GM23338 (cell line): ENCODE measurements at regions not wholly inside any gene's neighbourhood (a gene's known extent, or its start where the extent isn't known, plus 50 kb on each side); places are given as distances from the start of the nearest gene placed in this dataset.

ENCODE experiments used
- ATAC-seq: fragments of 200-7000 bp; cut with Tn5 transposase; 3 replicates; pipeline ENCODE4 v1.9.1; 2020
- DNase-seq: peaks from one replicate; pipeline ENCODE4 v3.0.0-alpha.2; 2015; ENCODE audit warnings: low spot score
- H2AFZ ChIP-seq: fragments of 200-600 bp; sonication (generic); 2 replicates; pipeline ENCODE4 v1.8.0; 2016; ENCODE audit warnings: antibody characterized with exemption, mild to moderate bottlenecking, moderate library complexity
- H3F3A ChIP-seq: fragments of 200-600 bp; sonication (generic); replicated peaks from 2 replicates; pipeline ENCODE4 v1.8.0; 2017; ENCODE audit warnings: antibody characterized with exemption, mixed run types, low read depth
- H3K27ac ChIP-seq: fragments of 200-600 bp; sonication (generic); 2 replicates; pipeline ENCODE4 v1.6.1; 2016; ENCODE audit warnings: low read depth
- H3K27me3 ChIP-seq: fragments of 200-600 bp; sonication (generic); 2 replicates; pipeline ENCODE4 v1.8.0; 2016; ENCODE audit warnings: mild to moderate bottlenecking, mixed run types, moderate library complexity; ENCODE audit not compliant: insufficient read depth
- H3K36me3 ChIP-seq: fragments of 200-600 bp; sonication (generic); 2 replicates; pipeline ENCODE4 v1.8.0; 2016; ENCODE audit warnings: mild to moderate bottlenecking; ENCODE audit not compliant: insufficient read depth
- H3K4me1 ChIP-seq: fragments of 200-600 bp; sonication (generic); 2 replicates; pipeline ENCODE4 v1.8.0; 2016; ENCODE audit warnings: mild to moderate bottlenecking, moderate library complexity; ENCODE audit not compliant: insufficient read depth
- H3K4me2 ChIP-seq: fragments of 200-600 bp; sonication (generic); 2 replicates; pipeline ENCODE4 v1.7.1; 2017; ENCODE audit warnings: mixed run types
- H3K4me3 ChIP-seq: fragments of 200-600 bp; sonication (generic); 2 replicates; pipeline ENCODE4 v1.6.1; 2016; ENCODE audit warnings: mixed run types
- H3K79me2 ChIP-seq: fragments of 200-600 bp; sonication (generic); replicated peaks from 2 replicates; pipeline ENCODE4 v1.8.0; 2017; ENCODE audit warnings: mild to moderate bottlenecking; ENCODE audit not compliant: insufficient read depth
- H3K9me2 ChIP-seq: fragments of 200-600 bp; sonication (generic); 2 replicates; pipeline ENCODE4 v1.8.0; 2017; ENCODE audit not compliant: insufficient read depth
- H4K20me1 ChIP-seq: fragments of 200-600 bp; sonication (generic); replicated peaks from 2 replicates; pipeline ENCODE4 v1.8.0; 2017; ENCODE audit warnings: mild to moderate bottlenecking; ENCODE audit not compliant: insufficient read depth
- H3K27ac Mint-ChIP-seq: 2 replicates; pipeline ENCODE4 v1.8.0; 2020; ENCODE audit warnings: inconsistent platforms, mild to moderate bottlenecking, moderate library complexity, mixed read lengths
- H3K27me3 Mint-ChIP-seq: 3 replicates; pipeline ENCODE4 v1.8.0; 2022; ENCODE audit warnings: low read depth, mild to moderate bottlenecking, moderate library complexity, mixed read lengths, inconsistent platforms; ENCODE audit not compliant: insufficient read depth, poor library complexity
- H3K36me3 Mint-ChIP-seq: 3 replicates; pipeline ENCODE4 v1.8.0; 2021; ENCODE audit warnings: low read depth, mild to moderate bottlenecking, inconsistent platforms, moderate library complexity, mixed read lengths
- H3K4me1 Mint-ChIP-seq: 3 replicates; pipeline ENCODE4 v1.8.0; 2020; ENCODE audit warnings: mild to moderate bottlenecking, inconsistent platforms, mixed read lengths
- H3K4me3 Mint-ChIP-seq: 3 replicates; pipeline ENCODE4 v1.8.0; 2021; ENCODE audit warnings: moderate library complexity, mild to moderate bottlenecking, inconsistent platforms, mixed read lengths
- H3K9me3 Mint-ChIP-seq: 3 replicates; pipeline ENCODE4 v1.8.0; 2020; ENCODE audit warnings: moderate library complexity, mild to moderate bottlenecking, inconsistent platforms, mixed read lengths
- EZH2 ChIP-seq: fragments of 200-600 bp; sonication (generic); IDR thresholded peaks from one replicate; pipeline ENCODE4 v1.8.0; 2017; ENCODE audit warnings: antibody characterized with exemption, mild to moderate bottlenecking, low read depth; ENCODE audit not compliant: unreplicated experiment
- EZH2phosphoT487 ChIP-seq: fragments of 200-600 bp; sonication (generic); IDR thresholded peaks from one replicate; pipeline ENCODE4 v1.8.1; 2018; ENCODE audit warnings: antibody characterized with exemption; ENCODE audit not compliant: unreplicated experiment
- JUNB ChIP-seq: IDR thresholded peaks from one replicate; pipeline ENCODE4 v1.6.1; 2016; ENCODE audit warnings: antibody characterized with exemption; ENCODE audit not compliant: unreplicated experiment
- NANOG ChIP-seq: IDR thresholded peaks from 2 replicates; pipeline ENCODE4 v1.6.1; 2016; ENCODE audit warnings: antibody characterized with exemption, borderline replicate concordance
- POLR2AphosphoS5 ChIP-seq: IDR thresholded peaks from 2 replicates; pipeline ENCODE4 v1.6.1; 2016; ENCODE audit warnings: antibody characterized with exemption, low read depth
- STAT1 ChIP-seq: IDR thresholded peaks from one replicate; pipeline ENCODE4 v1.6.1; 2016; ENCODE audit warnings: antibody characterized with exemption; ENCODE audit not compliant: unreplicated experiment
- ZNF114 ChIP-seq: fragments of 250-450 bp; sonication (Bioruptor Pico); IDR thresholded peaks from 2 replicates; pipeline ENCODE4 v1.5.0; 2020; ENCODE audit warnings: mild to moderate bottlenecking, moderate library complexity
- TF ChIP-seq, protein P1 (sequence below): fragments of 250-450 bp; sonication (Bioruptor Pico); IDR thresholded peaks from 2 replicates; pipeline ENCODE4 v1.5.0; 2020; ENCODE audit warnings: mild to moderate bottlenecking, moderate library complexity
- TF ChIP-seq, protein P2 (sequence below): IDR thresholded peaks from one replicate; pipeline ENCODE4 v1.6.1; 2018; ENCODE audit warnings: antibody characterized with exemption; ENCODE audit not compliant: unreplicated experiment

DNA sequence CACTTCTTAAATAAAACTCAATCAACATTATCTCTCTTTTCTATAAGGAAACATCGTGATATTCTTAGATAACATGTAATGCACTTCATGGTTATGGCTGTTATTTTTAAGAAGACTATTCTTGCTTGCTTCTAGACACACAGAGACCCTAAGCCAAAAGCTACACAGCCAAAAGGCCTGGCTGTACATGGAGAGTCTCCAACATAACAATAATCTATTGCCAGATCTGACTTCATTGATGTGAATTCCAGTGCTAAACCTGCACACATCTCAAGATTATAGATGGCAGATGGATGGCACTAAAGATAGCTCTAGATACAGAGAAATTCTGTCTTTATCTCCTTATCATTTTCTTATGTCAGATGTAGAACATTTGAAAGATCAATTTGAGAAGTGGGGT is 811.6 kb upstream of the ZNF608 start (continued):
- TF ChIP-seq, protein P1, sequence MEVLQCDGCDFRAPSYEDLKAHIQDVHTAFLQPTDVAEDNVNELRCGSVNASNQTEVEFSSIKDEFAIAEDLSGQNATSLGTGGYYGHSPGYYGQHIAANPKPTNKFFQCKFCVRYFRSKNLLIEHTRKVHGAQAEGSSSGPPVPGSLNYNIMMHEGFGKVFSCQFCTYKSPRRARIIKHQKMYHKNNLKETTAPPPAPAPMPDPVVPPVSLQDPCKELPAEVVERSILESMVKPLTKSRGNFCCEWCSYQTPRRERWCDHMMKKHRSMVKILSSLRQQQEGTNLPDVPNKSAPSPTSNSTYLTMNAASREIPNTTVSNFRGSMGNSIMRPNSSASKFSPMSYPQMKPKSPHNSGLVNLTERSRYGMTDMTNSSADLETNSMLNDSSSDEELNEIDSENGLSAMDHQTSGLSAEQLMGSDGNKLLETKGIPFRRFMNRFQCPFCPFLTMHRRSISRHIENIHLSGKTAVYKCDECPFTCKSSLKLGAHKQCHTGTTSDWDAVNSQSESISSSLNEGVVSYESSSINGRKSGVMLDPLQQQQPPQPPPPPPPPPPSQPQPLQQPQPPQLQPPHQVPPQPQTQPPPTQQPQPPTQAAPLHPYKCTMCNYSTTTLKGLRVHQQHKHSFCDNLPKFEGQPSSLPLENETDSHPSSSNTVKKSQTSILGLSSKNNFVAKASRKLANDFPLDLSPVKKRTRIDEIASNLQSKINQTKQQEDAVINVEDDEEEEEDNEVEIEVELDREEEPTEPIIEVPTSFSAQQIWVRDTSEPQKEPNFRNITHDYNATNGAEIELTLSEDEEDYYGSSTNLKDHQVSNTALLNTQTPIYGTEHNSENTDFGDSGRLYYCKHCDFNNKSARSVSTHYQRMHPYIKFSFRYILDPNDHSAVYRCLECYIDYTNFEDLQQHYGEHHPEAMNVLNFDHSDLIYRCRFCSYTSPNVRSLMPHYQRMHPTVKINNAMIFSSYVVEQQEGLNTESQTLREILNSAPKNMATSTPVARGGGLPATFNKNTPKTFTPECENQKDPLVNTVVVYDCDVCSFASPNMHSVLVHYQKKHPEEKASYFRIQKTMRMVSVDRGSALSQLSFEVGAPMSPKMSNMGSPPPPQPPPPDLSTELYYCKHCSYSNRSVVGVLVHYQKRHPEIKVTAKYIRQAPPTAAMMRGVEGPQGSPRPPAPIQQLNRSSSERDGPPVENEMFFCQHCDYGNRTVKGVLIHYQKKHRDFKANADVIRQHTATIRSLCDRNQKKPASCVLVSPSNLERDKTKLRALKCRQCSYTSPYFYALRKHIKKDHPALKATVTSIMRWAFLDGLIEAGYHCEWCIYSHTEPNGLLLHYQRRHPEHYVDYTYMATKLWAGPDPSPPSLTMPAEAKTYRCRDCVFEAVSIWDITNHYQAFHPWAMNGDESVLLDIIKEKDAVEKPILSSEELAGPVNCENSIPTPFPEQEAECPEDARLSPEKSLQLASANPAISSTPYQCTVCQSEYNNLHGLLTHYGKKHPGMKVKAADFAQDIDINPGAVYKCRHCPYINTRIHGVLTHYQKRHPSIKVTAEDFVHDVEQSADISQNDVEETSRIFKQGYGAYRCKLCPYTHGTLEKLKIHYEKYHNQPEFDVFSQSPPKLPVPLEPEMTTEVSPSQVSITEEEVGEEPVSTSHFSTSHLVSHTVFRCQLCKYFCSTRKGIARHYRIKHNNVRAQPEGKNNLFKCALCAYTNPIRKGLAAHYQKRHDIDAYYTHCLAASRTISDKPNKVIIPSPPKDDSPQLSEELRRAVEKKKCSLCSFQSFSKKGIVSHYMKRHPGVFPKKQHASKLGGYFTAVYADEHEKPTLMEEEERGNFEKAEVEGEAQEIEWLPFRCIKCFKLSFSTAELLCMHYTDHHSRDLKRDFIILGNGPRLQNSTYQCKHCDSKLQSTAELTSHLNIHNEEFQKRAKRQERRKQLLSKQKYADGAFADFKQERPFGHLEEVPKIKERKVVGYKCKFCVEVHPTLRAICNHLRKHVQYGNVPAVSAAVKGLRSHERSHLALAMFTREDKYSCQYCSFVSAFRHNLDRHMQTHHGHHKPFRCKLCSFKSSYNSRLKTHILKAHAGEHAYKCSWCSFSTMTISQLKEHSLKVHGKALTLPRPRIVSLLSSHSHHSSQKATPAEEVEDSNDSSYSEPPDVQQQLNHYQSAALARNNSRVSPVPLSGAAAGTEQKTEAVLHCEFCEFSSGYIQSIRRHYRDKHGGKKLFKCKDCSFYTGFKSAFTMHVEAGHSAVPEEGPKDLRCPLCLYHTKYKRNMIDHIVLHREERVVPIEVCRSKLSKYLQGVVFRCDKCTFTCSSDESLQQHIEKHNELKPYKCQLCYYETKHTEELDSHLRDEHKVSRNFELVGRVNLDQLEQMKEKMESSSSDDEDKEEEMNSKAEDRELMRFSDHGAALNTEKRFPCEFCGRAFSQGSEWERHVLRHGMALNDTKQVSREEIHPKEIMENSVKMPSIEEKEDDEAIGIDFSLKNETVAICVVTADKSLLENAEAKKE, result no peak

DNA sequence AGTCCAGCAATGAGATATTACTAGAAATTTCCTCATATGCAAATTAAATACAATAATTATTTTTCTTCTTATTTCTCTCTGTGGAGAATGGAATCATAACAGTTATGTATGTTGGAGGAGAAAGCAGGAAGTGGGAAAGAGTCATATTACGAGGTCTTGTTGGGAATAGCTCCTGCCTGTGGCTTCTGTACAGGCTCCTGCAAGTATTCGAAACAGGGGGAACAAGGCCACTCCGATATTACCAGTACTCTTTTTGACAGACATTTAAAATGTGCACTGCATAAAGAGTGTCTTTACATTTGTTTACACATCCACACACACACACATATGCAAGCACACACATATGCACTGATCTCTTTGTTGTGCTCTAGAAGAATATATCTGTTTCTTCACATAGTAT is 812.0 kb upstream of the ZNF608 start:
- Histone ChIP-seq H3K36me3 (no peaks in the 10 kb centered on the region), H4K20me1 (no peaks in the 10 kb centered on the region), H3K4me2 (no peak overlapping the region), H2AFZ (no peak overlapping the region), H3K79me2 (no peaks in the 10 kb centered on the region), H3K27ac (no peak overlapping the region), H3K4me3 (no peak overlapping the region), H3K9me2 (no peaks in the 10 kb centered on the region), H3F3A (no peaks in the 10 kb centered on the region), H3K4me1 (no peaks in the 10 kb centered on the region; the same call in 1 of the 2 replicates), H3K27me3 (no peaks in the 10 kb centered on the region)
- Mint-ChIP-seq H3K36me3 (no peaks in the 10 kb centered on the region), H3K27ac (no peak overlapping the region), H3K9me3 (no peaks in the 10 kb centered on the region), H3K27me3 (no peaks in the 10 kb centered on the region), H3K4me1 (no peaks in the 10 kb centered on the region; the same call in 2 of the 3 replicates), H3K4me3 (no peak overlapping the region)
- DNase-seq (no peak), ATAC-seq (no peak)
- no peak for TF ChIP-seq NANOG
- TF ChIP-seq EZH2, result no peak
- TF ChIP-seq JUNB, result no peak
- no peak for TF ChIP-seq ZNF114 (CRISPR knock-in tag)
- TF ChIP-seq STAT1, result no peak
- TF ChIP-seq, protein P2, sequence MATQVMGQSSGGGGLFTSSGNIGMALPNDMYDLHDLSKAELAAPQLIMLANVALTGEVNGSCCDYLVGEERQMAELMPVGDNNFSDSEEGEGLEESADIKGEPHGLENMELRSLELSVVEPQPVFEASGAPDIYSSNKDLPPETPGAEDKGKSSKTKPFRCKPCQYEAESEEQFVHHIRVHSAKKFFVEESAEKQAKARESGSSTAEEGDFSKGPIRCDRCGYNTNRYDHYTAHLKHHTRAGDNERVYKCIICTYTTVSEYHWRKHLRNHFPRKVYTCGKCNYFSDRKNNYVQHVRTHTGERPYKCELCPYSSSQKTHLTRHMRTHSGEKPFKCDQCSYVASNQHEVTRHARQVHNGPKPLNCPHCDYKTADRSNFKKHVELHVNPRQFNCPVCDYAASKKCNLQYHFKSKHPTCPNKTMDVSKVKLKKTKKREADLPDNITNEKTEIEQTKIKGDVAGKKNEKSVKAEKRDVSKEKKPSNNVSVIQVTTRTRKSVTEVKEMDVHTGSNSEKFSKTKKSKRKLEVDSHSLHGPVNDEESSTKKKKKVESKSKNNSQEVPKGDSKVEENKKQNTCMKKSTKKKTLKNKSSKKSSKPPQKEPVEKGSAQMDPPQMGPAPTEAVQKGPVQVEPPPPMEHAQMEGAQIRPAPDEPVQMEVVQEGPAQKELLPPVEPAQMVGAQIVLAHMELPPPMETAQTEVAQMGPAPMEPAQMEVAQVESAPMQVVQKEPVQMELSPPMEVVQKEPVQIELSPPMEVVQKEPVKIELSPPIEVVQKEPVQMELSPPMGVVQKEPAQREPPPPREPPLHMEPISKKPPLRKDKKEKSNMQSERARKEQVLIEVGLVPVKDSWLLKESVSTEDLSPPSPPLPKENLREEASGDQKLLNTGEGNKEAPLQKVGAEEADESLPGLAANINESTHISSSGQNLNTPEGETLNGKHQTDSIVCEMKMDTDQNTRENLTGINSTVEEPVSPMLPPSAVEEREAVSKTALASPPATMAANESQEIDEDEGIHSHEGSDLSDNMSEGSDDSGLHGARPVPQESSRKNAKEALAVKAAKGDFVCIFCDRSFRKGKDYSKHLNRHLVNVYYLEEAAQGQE, result no peak
- TF ChIP-seq EZH2phosphoT487, result no peak
- TF ChIP-seq POLR2AphosphoS5, result no peak
